NCI-H1417 treated with DMSO at 0.1 percent for 48 hours (cell line): ENCODE measurements at regions not wholly inside any gene's neighbourhood (a gene's known extent, or its start where the extent isn't known, plus 50 kb on each side); places are given as distances from the start of the nearest gene placed in this dataset.

Source experiments
- DNase-seq: peaks from one replicate; lab custom pipeline; 2025; lab: John Stamatoyannopoulos, UW

DNA sequence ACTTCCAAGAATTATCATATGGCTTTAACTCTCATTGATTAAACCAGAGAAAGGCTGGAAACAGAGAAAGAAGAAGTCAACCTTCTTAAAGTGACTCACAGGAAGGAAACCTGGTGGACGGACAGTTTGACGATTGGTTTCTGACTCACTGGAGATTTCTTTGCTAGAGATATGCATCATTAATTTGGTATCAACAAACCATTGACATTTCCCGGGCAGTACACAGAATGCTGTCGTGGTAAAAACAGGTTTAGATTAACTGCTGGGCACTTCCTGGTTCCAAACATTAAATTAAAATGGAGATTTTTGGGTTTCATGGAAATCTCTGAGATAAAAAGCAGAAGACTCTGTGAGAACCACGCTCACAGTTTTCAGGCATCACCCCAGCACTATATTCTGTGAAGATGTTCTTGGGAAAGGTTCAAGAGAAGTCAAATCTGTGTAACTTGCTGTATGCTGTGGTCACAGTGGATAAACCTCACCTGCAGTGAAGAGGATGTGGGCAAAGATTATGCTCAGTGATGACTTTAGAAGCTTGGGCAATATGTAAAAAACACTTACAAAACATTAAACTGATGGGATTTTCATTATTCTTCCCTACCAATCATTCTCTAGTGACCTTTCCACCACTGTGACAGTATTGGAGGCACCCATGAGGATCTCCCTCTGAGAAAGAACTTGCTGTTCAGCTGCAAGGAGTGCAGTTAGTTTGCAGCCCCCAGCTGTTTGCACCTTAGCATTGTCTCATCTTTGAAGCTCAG is 61.1 kb upstream of the CD44 start:
- DNase-seq: no peak

DNA sequence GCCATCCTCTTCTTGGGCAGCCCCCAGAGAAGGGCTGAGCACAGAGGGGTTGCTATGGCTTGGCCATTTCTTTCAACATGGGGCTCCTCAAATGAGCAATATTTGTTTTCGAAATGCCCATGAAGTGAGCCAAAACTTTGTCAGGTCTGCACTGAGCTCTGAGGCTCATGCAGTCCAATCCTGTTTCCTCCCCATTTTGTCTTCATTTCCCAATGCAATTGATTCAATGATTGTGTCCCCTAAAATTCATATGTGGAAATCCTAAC is 60.6 kb upstream of the CD44 start:
- DNase-seq: no peak

DNA sequence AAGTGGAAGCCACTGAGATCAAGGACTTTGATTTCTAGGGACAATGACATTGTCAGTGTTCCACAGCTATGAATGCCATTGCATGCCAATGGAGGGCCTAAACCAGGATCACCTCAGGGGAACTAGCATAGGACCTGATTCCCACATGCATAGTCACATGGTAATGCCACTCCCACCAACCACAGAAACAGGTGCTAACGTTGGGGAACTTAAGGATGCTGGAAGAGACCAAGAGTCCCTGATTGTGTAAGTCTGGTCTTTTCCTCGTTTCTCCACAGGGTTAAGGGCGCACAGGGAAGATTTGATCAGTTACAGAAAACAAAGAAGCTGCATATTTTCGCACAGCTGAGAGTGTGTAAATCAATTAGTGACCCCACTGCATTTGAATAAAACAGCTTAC is 59.4 kb upstream of the CD44 start:
- no peak for DNase-seq

DNA sequence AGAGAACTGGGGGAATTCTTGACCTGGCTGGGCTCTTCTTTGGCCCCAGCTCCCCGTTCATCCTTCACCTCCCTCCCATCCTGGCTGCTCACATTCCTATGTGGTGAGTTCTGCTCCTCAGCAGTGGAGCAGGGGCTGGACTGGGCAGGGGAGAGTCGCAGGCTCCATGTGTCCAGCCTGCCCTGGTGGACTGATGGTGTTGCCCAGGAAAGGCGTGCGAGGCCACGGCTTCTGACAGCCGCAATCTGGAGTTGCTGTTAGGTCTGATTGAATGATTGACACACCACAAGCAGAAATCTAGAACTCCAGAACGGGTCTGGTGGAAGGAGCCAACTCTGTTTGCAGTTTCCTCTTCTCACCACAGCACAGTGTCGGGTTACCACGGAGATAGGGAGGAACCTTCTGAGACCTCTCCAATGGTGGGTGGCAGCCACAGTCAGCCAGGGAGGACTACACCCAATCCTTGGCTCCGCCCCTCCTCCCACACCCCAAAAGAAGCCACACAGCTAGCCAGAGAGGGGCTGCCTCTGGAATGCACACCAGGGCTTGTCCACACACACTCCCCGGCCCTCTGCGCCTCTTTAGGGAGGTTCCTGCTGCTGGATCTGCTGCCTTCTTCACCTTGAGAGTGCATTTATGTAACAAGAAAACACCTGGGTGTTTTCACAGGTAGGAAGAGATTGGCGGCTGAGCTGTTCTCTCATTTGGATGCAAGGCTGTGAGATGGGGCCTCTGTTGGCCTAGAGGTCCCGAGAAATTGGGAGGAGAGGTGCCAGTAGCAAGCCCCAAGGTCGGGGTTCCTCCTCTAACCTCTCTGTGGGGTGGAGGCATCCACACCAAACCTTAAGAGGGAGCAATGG is 56.4 kb upstream of the CD44 start:
- no peak for DNase-seq

DNA sequence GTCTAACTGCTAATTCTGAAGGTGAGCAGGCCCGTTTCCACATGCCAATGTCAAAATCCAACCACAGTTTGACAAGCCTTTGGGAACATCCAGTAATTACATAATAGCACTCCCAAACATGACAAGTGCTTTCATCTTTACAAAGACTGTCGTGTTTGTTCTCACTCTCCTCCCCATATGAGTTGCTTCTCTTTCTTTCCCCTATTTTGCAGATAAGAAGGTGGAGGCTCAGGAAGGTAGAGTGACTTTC is 55.9 kb upstream of the CD44 start:
- DNase-seq: no peak

DNA sequence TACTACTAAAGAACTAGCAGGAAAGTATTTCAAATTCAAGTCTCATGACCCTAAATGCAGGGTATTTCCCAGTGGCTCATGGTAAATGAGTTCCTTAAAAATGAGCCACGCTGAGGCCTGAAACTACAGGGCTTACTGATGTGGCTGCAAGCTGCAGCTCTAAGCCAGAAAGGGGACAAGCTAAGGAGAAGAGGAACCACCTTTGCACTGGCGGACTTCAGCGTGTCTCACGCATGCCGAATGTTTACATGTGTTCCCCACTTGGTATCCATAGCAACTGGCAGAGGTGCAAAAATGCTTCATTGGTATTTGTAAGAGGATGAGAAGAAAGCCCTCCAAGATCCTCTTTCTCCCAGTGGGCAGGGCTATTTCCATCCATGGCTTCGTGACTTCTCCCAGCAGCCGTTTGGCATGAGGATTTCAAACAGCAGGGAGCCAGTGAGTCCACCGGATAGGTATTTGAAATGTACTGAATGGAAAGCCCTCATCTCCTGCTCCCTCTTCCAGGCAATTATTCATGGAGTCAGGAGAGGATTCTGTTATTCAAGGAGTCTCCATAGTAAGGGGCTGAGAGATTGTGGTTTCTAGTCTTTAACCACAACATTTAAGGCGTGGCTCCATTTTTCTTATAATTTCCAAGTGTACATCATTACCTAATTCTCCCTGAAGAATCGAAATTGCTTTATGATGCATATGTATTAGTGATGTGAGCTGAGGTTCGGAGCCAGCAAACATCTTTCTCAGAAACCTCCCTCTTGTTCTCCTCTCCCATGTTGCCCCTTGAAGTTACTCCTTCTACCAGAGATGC is 55.3 kb upstream of the CD44 start:
- no peak for DNase-seq

DNA sequence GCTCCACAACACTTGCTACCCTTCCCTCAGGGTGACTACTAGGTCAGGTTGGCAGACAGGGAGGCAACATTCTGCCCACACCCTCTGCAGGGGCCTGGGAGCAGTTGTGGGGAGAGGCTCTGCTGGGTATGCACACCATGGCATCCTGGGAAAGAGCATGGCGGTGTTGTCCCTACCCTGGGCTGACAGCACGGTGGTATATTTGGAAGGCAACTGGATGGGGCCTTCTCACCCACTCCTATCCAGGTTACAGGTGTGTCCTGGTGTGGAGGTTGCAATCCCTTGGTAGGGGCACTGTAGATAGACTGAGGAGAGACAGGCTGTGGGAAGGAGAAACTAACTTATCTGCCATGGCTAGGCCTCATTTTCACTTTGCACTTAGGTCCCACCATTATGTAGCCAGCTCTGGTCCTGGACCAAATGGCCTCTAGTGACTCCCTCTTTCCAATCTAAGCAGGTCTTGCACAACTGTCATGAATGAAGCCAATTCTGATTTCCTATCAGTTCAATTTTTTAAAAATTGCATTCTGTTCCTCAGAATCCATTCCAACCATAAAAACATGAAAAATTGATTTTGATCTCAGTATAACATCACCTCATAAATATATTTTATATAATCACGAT is 54.0 kb upstream of the CD44 start:
- no peak for DNase-seq

DNA sequence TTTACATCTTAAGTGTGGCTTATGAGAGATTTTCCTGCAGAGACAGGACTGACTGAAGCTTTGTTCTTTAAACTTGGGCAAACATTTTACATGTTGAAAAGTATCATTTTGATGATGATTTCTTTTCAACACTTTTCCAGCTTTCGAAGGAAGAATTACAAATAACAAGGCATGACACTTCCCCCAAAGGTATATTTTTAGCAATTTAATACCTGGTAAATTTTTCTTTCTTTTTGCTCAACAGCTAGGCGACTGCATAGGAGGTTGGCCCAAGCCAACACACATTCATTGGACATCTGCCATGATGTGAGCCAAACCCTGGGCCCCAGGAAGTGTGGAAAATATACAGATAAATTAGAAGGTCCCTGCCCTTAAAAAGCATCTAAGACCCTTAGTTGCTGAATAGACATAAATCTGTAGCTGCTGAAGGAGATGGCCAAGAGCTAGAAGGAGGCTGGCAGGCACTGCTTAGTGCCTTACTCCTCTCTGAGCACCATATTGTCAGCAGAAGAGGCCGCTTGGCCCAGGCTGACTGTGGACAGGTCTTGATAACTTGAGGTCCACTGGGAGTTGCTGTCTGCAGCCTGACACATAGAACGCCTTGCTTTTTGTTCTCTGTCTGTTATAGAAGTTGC is 53.3 kb upstream of the CD44 start:
- DNase-seq: no peak

DNA sequence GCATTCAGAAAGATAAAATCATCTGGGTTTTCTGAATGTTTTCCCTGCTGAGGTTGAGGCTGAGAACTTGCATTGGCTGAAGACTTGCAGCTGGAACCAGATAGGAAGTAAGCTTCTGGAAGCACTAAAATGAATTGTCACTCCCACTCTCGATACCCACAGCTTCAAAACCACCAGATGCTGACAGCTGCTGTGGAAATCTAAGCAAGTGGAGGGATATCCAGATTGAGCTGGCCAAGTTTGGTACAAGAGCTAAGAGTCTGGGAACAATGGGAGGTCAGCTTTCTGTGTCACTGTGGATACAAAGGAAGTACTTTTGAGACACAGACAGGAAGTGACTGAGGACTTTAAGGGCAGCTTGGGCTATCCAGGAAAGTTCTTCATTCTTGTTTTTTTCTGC is 51.3 kb upstream of the CD44 start:
- no peak for DNase-seq

DNA sequence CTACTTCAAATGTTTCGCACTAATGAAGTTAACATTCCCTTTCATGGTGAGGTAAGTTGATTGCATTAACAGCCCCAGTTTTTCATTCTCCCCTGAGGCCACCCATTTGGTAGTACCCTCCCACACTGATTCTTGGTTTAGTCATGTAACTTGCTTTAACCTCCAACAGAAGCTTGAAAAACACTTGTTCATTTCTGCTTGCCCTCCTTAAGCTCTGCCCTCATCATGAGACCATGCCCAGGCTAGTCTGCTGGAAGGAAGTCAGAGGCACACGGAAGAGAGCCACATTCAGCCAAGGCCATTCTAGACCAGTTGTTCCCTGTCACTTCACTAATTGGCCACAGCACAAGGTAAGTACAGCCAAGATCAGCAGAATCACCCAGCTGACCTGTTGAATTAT is 50.7 kb upstream of the CD44 start:
- DNase-seq: no peak

DNA sequence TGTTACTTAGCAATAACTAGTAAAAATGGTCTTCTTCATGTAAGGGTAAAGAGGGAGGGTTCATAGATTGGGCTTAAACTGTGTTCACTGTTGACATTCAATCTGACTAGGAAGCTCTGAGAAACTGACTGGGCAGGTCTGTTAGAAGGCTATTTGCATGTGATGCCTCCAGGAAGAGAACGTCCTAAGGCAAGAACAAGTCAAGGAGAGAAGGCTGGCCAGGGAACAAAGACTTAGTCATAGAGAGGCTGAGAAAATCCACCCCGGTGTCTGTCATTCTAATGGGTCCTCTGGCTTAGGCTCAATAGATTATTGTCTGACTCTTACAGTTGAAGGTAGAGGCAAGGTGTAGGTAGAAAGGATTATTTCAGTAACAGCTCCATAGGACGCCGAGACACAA is 50.3 kb upstream of the CD44 start:
- DNase-seq: no peak
